SK-N-SH (cell line): ENCODE measurements at regions not wholly inside any gene's neighbourhood (a gene's known extent, or its start where the extent isn't known, plus 50 kb on each side); places are given as distances from the start of the nearest gene placed in this dataset.

Experiments
- CTCF ChIA-PET: fragments of 300-600, 350-600 bp; formaldehyde crosslinking; extraction: SDS; loops from one replicate; lab custom pipeline; 2021; lab: Yijun Ruan, JAX
- POLR2A ChIA-PET: fragments of 350-600 bp; sonication (Branson Sonifier 250); formaldehyde crosslinking; extraction: SDS; loops from one replicate; lab custom pipeline; 2020; ENCODE audit warnings: antibody characterized with exemption, inconsistent platforms; lab: Yijun Ruan, JAX
- DNase-seq: peaks from one replicate; pipeline ENCODE4 v3.0.0; 2012
- H2AFZ ChIP-seq: fragments of 200-600 bp; sonication (generic); 2 replicates; pipeline ENCODE4 v1.8.1; 2016; ENCODE audit warnings: antibody characterized with exemption, mild to moderate bottlenecking, low read depth
- H3F3A ChIP-seq: fragments of 200-600 bp; sonication (generic); replicated peaks from 2 replicates; pipeline ENCODE3; 2016; ENCODE audit warnings: antibody characterized with exemption, mild to moderate bottlenecking; ENCODE audit not compliant: insufficient read depth
- H3K27ac ChIP-seq, 2 experiments: fragments of 200-500 bp in 1 of 2; fragments of 200-600 bp in 1 of 2; sonication (Bioruptor generic) in 1 of 2; sonication (generic), shearing (Covaris generic) in 1 of 2; 2 replicates each; pipeline versions ENCODE4 v1.5.1 to v1.6.1; 2014 to 2016; ENCODE audit warnings: low read depth in 2 of 2, inconsistent platforms in 1 of 2, low read length in 1 of 2, mild to moderate bottlenecking in 1 of 2, mixed read lengths in 1 of 2
- H3K27me3 ChIP-seq: fragments of 200-600 bp; sonication (generic), shearing (Covaris generic); 2 replicates; pipeline ENCODE4 v1.6.1; 2016; ENCODE audit warnings: mixed run types; ENCODE audit not compliant: insufficient read depth
- H3K36me3 ChIP-seq, 2 experiments: fragments of 200-500 bp in 1 of 2; fragments of 200-600 bp in 1 of 2; sonication (Bioruptor generic) in 1 of 2; sonication (generic) in 1 of 2; replicated peaks in 1 of 2; 2 replicates each; pipeline versions ENCODE3 to v1.5.1; 2014 to 2016; ENCODE audit warnings: low read length in 1 of 2, mild to moderate bottlenecking in 1 of 2; ENCODE audit not compliant: insufficient read depth in 2 of 2, control insufficient read depth in 1 of 2
- H3K4me1 ChIP-seq, 2 experiments: fragments of 200-500 bp in 1 of 2; fragments of 200-600 bp in 1 of 2; sonication (Bioruptor generic) in 1 of 2; sonication (generic), shearing (Covaris generic) in 1 of 2; 2 replicates each; pipeline versions ENCODE4 v1.5.1 to v1.6.1; 2014 to 2016; ENCODE audit warnings: low read depth in 1 of 2, low read length in 1 of 2, mixed run types in 1 of 2; ENCODE audit not compliant: insufficient read depth in 2 of 2, control insufficient read depth in 1 of 2
- H3K4me2 ChIP-seq: fragments of 200-600 bp; sonication (generic), shearing (Covaris generic); 2 replicates; pipeline ENCODE4 v1.6.1; 2017; ENCODE audit warnings: mixed run types
- H3K4me3 ChIP-seq, 2 experiments: fragments of 200-500 bp in 1 of 2; fragments of 200-600 bp in 1 of 2; sonication (Bioruptor generic) in 1 of 2; sonication (generic), shearing (Covaris generic) in 1 of 2; 2 replicates each; pipeline versions ENCODE4 v1.5.1 to v1.8.1; 2014 to 2016; ENCODE audit warnings: low read depth in 2 of 2, inconsistent platforms in 1 of 2, low read length in 1 of 2, mild to moderate bottlenecking in 1 of 2, mixed read lengths in 1 of 2, moderate library complexity in 1 of 2
- H3K79me2 ChIP-seq: fragments of 200-600 bp; sonication (generic); 2 replicates; pipeline ENCODE4 v1.8.1; 2017; ENCODE audit warnings: mild to moderate bottlenecking; ENCODE audit not compliant: insufficient read depth
- H3K9ac ChIP-seq: fragments of 200-600 bp; sonication (generic); 2 replicates; pipeline ENCODE4 v1.6.1; 2017; ENCODE audit warnings: mixed run types
- H3K9me2 ChIP-seq: fragments of 200-600 bp; sonication (generic); 2 replicates; pipeline ENCODE4 v1.6.1; 2017; ENCODE audit warnings: mixed run types
- H3K9me3 ChIP-seq: fragments of 200-600 bp; sonication (generic); 2 replicates; pipeline ENCODE4 v1.6.1; 2017; ENCODE audit warnings: mixed run types, mild to moderate bottlenecking, moderate library complexity
- H4K20me1 ChIP-seq: fragments of 200-600 bp; sonication (generic); 2 replicates; pipeline ENCODE4 v1.6.1; 2017; ENCODE audit warnings: mild to moderate bottlenecking, mixed run types; ENCODE audit not compliant: insufficient read depth
- CHD2 ChIP-seq: fragments of 150-350 bp; IDR thresholded peaks from 2 replicates; pipeline ENCODE4 v1.6.1; 2018; ENCODE audit warnings: low read length; ENCODE audit not compliant: partially characterized antibody
- GATA2 ChIP-seq: sonication (generic); formaldehyde crosslinking; IDR thresholded peaks from 2 replicates; pipeline ENCODE4 v1.5.0; 2020; ENCODE audit warnings: mild to moderate bottlenecking, missing genetic modification reagents
- NRF1 ChIP-seq: IDR thresholded peaks from 2 replicates; pipeline ENCODE4 v1.6.1; 2012; ENCODE audit warnings: low read depth, mild to moderate bottlenecking, low read length
- WGBS: methylation state at CpG from one replicate; pipeline ENCODE4 v1.1.6; 2017; ENCODE audit warnings: low lambda C conversion rate; 5-methylcytosine and 5-hydroxymethylcytosine counted together
- TF ChIP-seq, protein P1 (sequence below): fragments of 200-600 bp; sonication (generic); IDR thresholded peaks from 2 replicates; pipeline ENCODE4 v1.6.1; 2017; ENCODE audit warnings: antibody characterized with exemption, mild to moderate bottlenecking, moderate library complexity
- TF ChIP-seq, protein P2 (sequence below): IDR thresholded peaks from 2 replicates; pipeline ENCODE4 v1.6.1; 2012; ENCODE audit warnings: mild to moderate bottlenecking, low read depth, low read length, moderate library complexity
- TF ChIP-seq, protein P3 (sequence below): IDR thresholded peaks from 2 replicates; pipeline ENCODE4 v1.4.0; 2012; ENCODE audit warnings: low read depth, borderline replicate concordance
- TF ChIP-seq, protein P4 (sequence below): fragments of 150-350 bp; IDR thresholded peaks from 2 replicates; pipeline ENCODE4 v1.6.1; 2017; ENCODE audit warnings: antibody characterized with exemption, low read length, low read depth, borderline replicate concordance

DNA sequence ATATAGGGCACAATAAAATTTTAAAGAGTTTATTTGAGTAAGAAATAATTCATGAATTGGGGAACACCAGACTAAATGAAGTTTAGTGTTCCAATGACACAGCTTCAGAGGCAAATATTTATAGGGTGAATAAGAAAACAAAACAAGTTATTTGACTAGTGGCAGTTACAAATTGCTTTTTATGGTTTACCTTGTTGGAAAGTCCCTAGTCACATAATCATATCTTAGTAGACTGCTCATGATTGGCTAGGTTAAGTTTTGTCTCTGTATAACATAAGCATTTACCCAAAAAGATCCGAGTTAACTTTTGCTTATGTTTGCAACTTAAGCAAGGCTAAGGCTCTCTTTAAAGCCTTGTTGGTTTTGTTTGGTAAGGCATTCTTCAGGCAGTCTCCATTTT, 224.7 kb upstream of the MIR17HG start:
- H3K9me3 ChIP-seq, result no peaks in the 10 kb centered on the region
- no peak overlapping the region for H3K9ac ChIP-seq
- no peaks in the 10 kb centered on the region for H3F3A ChIP-seq
- no peaks in the 10 kb centered on the region for H3K9me2 ChIP-seq
- no peaks in the 10 kb centered on the region for H3K79me2 ChIP-seq
- no peaks in the 10 kb centered on the region for H4K20me1 ChIP-seq
- no peak for DNase-seq
- CTCF ChIA-PET, result interaction anchor here (1.7 to 10.2 kb wide), 2 partner anchors 12 to 61 kb away, joined by 6 to 45 read pairs; no protein-coding TSS in a partner anchor
- POLR2A ChIA-PET, result no interaction called here
- WGBS, result 83% methylated on average over 1 of the region's 1 CpG
- H3K27ac ChIP-seq, result no peak overlapping the region
- H3K4me1 ChIP-seq, result no peaks in the 10 kb centered on the region
- no peak overlapping the region for H3K4me3 ChIP-seq
- no peak overlapping the region for H2AFZ ChIP-seq
- H3K4me2 ChIP-seq, result no peak overlapping the region
- H3K36me3 ChIP-seq, result no peaks in the 10 kb centered on the region
- H3K27me3 ChIP-seq, result no peaks in the 10 kb centered on the region
- TF ChIP-seq, protein P1, sequence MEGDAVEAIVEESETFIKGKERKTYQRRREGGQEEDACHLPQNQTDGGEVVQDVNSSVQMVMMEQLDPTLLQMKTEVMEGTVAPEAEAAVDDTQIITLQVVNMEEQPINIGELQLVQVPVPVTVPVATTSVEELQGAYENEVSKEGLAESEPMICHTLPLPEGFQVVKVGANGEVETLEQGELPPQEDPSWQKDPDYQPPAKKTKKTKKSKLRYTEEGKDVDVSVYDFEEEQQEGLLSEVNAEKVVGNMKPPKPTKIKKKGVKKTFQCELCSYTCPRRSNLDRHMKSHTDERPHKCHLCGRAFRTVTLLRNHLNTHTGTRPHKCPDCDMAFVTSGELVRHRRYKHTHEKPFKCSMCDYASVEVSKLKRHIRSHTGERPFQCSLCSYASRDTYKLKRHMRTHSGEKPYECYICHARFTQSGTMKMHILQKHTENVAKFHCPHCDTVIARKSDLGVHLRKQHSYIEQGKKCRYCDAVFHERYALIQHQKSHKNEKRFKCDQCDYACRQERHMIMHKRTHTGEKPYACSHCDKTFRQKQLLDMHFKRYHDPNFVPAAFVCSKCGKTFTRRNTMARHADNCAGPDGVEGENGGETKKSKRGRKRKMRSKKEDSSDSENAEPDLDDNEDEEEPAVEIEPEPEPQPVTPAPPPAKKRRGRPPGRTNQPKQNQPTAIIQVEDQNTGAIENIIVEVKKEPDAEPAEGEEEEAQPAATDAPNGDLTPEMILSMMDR, result no peak
- TF ChIP-seq, protein P2, sequence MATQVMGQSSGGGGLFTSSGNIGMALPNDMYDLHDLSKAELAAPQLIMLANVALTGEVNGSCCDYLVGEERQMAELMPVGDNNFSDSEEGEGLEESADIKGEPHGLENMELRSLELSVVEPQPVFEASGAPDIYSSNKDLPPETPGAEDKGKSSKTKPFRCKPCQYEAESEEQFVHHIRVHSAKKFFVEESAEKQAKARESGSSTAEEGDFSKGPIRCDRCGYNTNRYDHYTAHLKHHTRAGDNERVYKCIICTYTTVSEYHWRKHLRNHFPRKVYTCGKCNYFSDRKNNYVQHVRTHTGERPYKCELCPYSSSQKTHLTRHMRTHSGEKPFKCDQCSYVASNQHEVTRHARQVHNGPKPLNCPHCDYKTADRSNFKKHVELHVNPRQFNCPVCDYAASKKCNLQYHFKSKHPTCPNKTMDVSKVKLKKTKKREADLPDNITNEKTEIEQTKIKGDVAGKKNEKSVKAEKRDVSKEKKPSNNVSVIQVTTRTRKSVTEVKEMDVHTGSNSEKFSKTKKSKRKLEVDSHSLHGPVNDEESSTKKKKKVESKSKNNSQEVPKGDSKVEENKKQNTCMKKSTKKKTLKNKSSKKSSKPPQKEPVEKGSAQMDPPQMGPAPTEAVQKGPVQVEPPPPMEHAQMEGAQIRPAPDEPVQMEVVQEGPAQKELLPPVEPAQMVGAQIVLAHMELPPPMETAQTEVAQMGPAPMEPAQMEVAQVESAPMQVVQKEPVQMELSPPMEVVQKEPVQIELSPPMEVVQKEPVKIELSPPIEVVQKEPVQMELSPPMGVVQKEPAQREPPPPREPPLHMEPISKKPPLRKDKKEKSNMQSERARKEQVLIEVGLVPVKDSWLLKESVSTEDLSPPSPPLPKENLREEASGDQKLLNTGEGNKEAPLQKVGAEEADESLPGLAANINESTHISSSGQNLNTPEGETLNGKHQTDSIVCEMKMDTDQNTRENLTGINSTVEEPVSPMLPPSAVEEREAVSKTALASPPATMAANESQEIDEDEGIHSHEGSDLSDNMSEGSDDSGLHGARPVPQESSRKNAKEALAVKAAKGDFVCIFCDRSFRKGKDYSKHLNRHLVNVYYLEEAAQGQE, result no peak
- TF ChIP-seq GATA2 (CRISPR knock-in tag) (no peak), NRF1 (no peak), CHD2 (no peak)
- TF ChIP-seq, protein P3, sequence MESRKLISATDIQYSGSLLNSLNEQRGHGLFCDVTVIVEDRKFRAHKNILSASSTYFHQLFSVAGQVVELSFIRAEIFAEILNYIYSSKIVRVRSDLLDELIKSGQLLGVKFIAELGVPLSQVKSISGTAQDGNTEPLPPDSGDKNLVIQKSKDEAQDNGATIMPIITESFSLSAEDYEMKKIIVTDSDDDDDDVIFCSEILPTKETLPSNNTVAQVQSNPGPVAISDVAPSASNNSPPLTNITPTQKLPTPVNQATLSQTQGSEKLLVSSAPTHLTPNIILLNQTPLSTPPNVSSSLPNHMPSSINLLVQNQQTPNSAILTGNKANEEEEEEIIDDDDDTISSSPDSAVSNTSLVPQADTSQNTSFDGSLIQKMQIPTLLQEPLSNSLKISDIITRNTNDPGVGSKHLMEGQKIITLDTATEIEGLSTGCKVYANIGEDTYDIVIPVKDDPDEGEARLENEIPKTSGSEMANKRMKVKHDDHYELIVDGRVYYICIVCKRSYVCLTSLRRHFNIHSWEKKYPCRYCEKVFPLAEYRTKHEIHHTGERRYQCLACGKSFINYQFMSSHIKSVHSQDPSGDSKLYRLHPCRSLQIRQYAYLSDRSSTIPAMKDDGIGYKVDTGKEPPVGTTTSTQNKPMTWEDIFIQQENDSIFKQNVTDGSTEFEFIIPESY, result no peak
- TF ChIP-seq, all 33 proteins: peak for 0

DNA sequence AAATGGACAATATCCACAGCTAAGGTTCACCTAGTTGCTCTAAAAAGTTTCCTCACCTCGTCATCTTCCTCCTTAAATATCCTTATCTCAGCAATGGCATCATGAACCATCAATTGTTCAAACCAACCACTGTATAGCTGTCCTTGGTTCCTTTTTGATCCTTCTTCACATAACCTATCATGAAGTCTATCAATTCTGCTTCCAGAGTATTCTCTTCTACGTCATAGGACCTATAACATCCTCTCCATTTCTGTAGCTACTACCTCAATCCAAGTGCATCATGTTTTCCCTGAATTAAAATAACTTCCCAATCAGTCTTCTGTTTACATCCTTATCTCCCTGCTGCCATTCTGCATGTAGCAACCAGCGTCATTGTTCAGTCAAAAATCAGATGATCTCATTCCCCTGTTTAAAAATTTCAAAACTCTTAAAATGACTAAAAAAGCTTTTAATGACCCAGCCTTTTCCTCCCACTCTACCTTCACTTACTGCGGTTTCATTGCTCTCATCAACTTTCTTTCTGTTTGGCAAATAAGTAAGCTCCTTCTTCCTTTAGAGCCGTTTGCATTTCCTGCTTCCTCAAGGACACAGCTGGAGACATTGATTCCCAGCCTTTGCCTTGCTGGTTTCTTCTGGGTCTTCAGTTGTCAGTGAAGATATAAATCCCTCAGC, 223.9 kb upstream of the MIR17HG start:
- Histone ChIP-seq H3K36me3 (no peaks in the 10 kb centered on the region), H3K9ac (no peak overlapping the region), H3K9me2 (no peaks in the 10 kb centered on the region), H3K79me2 (no peaks in the 10 kb centered on the region), H3K27ac (no peak overlapping the region), H3K4me3 (no peak overlapping the region), H3K4me1 (no peaks in the 10 kb centered on the region), H3K4me2 (no peak overlapping the region), H2AFZ (no peak overlapping the region), H3F3A (no peaks in the 10 kb centered on the region), H3K27me3 (no peaks in the 10 kb centered on the region), H4K20me1 (no peaks in the 10 kb centered on the region), H3K9me3 (no peaks in the 10 kb centered on the region)
- no peak for DNase-seq
- ChIA-PET CTCF (interaction anchor here (1.7 to 10.2 kb wide), 2 partner anchors 11 to 60 kb away, joined by 6 to 45 read pairs; no protein-coding TSS in a partner anchor), POLR2A (no interaction called here)
- TF ChIP-seq, protein P4, sequence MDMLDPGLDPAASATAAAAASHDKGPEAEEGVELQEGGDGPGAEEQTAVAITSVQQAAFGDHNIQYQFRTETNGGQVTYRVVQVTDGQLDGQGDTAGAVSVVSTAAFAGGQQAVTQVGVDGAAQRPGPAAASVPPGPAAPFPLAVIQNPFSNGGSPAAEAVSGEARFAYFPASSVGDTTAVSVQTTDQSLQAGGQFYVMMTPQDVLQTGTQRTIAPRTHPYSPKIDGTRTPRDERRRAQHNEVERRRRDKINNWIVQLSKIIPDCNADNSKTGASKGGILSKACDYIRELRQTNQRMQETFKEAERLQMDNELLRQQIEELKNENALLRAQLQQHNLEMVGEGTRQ, result no peak
- WGBS, result 55% methylated on average over 5 of the region's 5 CpGs
